ENCODE measurements at regions not wholly inside any gene's neighbourhood (a gene's known extent, or its start where the extent isn't known, plus 50 kb on each side); places are given as distances from the start of the nearest gene placed in this dataset.
A peak's percentile ranks its signal among the peaks of the same experiment; 100 is the strongest.

DNA sequence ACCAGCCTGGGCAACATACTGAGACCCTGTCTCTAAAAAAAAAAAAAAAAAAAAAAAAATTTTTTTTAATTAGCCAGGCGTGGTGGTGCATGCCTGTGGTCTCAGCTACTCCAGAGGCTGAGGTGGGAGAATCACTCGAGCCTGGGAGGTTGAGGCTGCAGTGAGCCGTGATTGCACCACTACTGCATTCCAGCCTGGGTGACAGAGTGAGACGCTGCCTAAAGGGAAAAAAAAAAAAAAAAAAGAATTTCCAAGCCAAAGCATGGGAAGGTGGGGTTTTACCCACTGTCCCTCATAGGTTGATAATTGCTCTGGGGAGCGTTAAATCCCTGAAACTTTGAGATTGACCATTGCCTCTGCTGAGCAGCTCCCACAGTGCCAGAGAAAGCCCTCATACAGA, 427.5 kb downstream of the BCOR start:
- Histone ChIP-seq H3K9me3 (no peaks in the 10 kb centered on the region), H3K4me3 (no peak overlapping the region), H3K36me3 (no peaks in the 10 kb centered on the region), H3K27ac (no peak overlapping the region), H3K27me3 (no peaks in the 10 kb centered on the region), H3K4me1 (no peaks in the 10 kb centered on the region)
- no peak for TF ChIP-seq CTCF (IDR thresholded peaks at IDR 0.05)
- no peak for DNase-seq (ENCODE audit: low spot score)

GRCh38 chrX:39672405-39672804, 425.4 kb downstream of the BCOR start:
- H3K4me3 ChIP-seq = no peak overlapping the region
- no peaks in the 10 kb centered on the region for H3K27me3 ChIP-seq
- H3K4me1 ChIP-seq = no peaks in the 10 kb centered on the region
- no peak for TF ChIP-seq CTCF (IDR thresholded peaks at IDR 0.05)
- H3K27ac ChIP-seq = no peak overlapping the region
- H3K36me3 ChIP-seq = no peaks in the 10 kb centered on the region
- no peak for DNase-seq (ENCODE audit: low spot score)
- H3K9me3 ChIP-seq = no peaks in the 10 kb centered on the region

- Histone ChIP-seq H3K9me3 (no peaks in the 10 kb centered on the region), H3K4me3 (no peak overlapping the region), H3K4me1 (no peaks in the 10 kb centered on the region), H3K27me3 (no peaks in the 10 kb centered on the region), H3K27ac (no peak overlapping the region), H3K36me3 (no peaks in the 10 kb centered on the region)
- no peak for DNase-seq (ENCODE audit: low spot score)
- TF ChIP-seq CTCF (IDR thresholded peaks at IDR 0.05) = no peak
Observed at GRCh38 chrX:39674490-39675161, 423.1 kb downstream of the BCOR start.

- Histone ChIP-seq H3K4me3 (no peak overlapping the region), H3K36me3 (no peaks in the 10 kb centered on the region), H3K9me3 (no peaks in the 10 kb centered on the region), H3K4me1 (no peaks in the 10 kb centered on the region), H3K27me3 (no peaks in the 10 kb centered on the region), H3K27ac (no peak overlapping the region)
- no peak for TF ChIP-seq CTCF (IDR thresholded peaks at IDR 0.05)
- no peak for DNase-seq (ENCODE audit: low spot score)
Observed at GRCh38 chrX:39675162-39675553, 422.6 kb downstream of the BCOR start.

DNA sequence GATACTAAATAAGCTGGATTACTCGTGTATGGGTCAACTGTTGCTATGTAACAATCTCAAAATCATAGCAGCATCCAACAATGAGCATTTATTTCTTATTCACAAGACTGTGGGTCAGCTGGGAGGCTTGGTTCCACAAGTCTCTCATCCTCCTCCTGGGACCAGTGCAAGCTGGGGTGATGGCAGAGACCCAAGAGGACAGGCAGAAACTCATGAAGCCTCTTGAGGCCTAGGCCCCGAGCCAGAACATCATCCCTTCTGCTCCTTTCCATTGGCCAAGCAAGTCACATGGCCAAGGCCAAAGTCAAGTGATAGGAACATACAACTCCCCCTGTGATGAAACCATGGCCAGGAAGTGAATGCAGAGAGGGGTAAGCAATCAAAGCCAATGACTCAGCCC, 422.1 kb downstream of the BCOR start:
- no peak for TF ChIP-seq CTCF (IDR thresholded peaks at IDR 0.05)
- H3K27ac ChIP-seq = no peak overlapping the region
- H3K9me3 ChIP-seq = no peaks in the 10 kb centered on the region
- H3K4me3 ChIP-seq = no peak overlapping the region
- no peaks in the 10 kb centered on the region for H3K27me3 ChIP-seq
- H3K4me1 ChIP-seq = no peaks in the 10 kb centered on the region
- peak; percentile 68 for DNase-seq (ENCODE audit: low spot score)
- no peaks in the 10 kb centered on the region for H3K36me3 ChIP-seq

- Histone ChIP-seq H3K36me3 (no peaks in the 10 kb centered on the region), H3K4me1 (no peaks in the 10 kb centered on the region), H3K27me3 (no peaks in the 10 kb centered on the region), H3K9me3 (no peaks in the 10 kb centered on the region), H3K27ac (no peak overlapping the region), H3K4me3 (no peak overlapping the region)
- no peak for DNase-seq (ENCODE audit: low spot score)
- no peak for TF ChIP-seq CTCF (IDR thresholded peaks at IDR 0.05)
Observed at GRCh38 chrX:39676434-39676833, 421.3 kb downstream of the BCOR start.

Data from right atrium auricular region (tissue), 2 donors.